HEK293 (cell line): ENCODE measurements at regions not wholly inside any gene's neighbourhood (a gene's known extent, or its start where the extent isn't known, plus 50 kb on each side); places are given as distances from the start of the nearest gene placed in this dataset.

Source experiments
- CTCF ChIA-PET: fragments of 350-600 bp; formaldehyde crosslinking; extraction: SDS; loops from one replicate; lab custom pipeline; 2021; ENCODE audit warnings: antibody characterized with exemption; lab: Yijun Ruan, JAX
- POLR2A ChIA-PET: fragments of 300-600 bp; formaldehyde crosslinking; extraction: SDS; loops from one replicate; lab custom pipeline; 2020; ENCODE audit warnings: antibody characterized with exemption, inconsistent platforms; lab: Yijun Ruan, JAX
- H3K27ac ChIP-seq: fragments of 200-500 bp; sonication (Bioruptor generic); 2 replicates; pipeline ENCODE4 v1.5.1; 2014; ENCODE audit warnings: low read depth, low read length, control low read depth, inconsistent platforms; ENCODE audit errors: extremely low read depth
- H3K36me3 ChIP-seq, 2 experiments: fragments of 200-500 bp in 1 of 2; sonication (Bioruptor generic) in 1 of 2; 1 replicate in 1 of 2; 2 replicates in 1 of 2; pipeline ENCODE4 v1.5.1; 2014 to 2017; ENCODE audit warnings: inconsistent platforms in 2 of 2, low read length in 2 of 2; ENCODE audit not compliant: control insufficient read depth in 2 of 2, insufficient read depth in 1 of 2
- H3K4me1 ChIP-seq: fragments of 200-500 bp; sonication (Bioruptor generic); 2 replicates; pipeline ENCODE4 v1.5.1; 2014; ENCODE audit warnings: mild to moderate bottlenecking, low read length, inconsistent platforms; ENCODE audit not compliant: control insufficient read depth, insufficient read depth
- H3K4me3 ChIP-seq: 2 replicates; pipeline ENCODE4 v1.5.1; 2011; ENCODE audit warnings: low read depth, mild to moderate bottlenecking, control low read depth, low read length, moderate library complexity
- H3K9me3 ChIP-seq: fragments of 200-500 bp; sonication (Bioruptor generic); 2 replicates; pipeline ENCODE4 v1.5.1; 2014; ENCODE audit warnings: low read depth, low read length, inconsistent platforms; ENCODE audit not compliant: control insufficient read depth, insufficient read depth
- GLI4 ChIP-seq: fragments of 450-650 bp; formaldehyde crosslinking; IDR thresholded peaks from 2 replicates; pipeline ENCODE4 v1.5.1; 2016; ENCODE audit warnings: missing biosample characterization, missing genetic modification characterization
- GLIS1 ChIP-seq: fragments of 450-650 bp; formaldehyde crosslinking; IDR thresholded peaks from 2 replicates; pipeline ENCODE4 v1.5.1; 2016; ENCODE audit warnings: missing biosample characterization, missing genetic modification characterization
- KLF16 ChIP-seq: fragments of 450-650 bp; formaldehyde crosslinking; IDR thresholded peaks from 2 replicates; pipeline ENCODE4 v1.5.1; 2017; ENCODE audit warnings: missing biosample characterization, missing genetic modification characterization
- KLF9 ChIP-seq: fragments of 450-650 bp; formaldehyde crosslinking; IDR thresholded peaks from 2 replicates; pipeline ENCODE4 v1.5.1; 2016; ENCODE audit warnings: missing biosample characterization, missing genetic modification characterization, low read depth
- ZBTB20 ChIP-seq: fragments of 450-650 bp; formaldehyde crosslinking; IDR thresholded peaks from 2 replicates; pipeline ENCODE4 v1.5.1; 2016; ENCODE audit warnings: missing biosample characterization, missing genetic modification characterization
- ZFP37 ChIP-seq: fragments of 450-650 bp; formaldehyde crosslinking; IDR thresholded peaks from 2 replicates; pipeline ENCODE4 v1.5.1; 2016; ENCODE audit warnings: missing biosample characterization, missing genetic modification characterization
- ZNF121 ChIP-seq: fragments of 450-650 bp; formaldehyde crosslinking; IDR thresholded peaks from 2 replicates; pipeline ENCODE4 v1.5.1; 2016; ENCODE audit warnings: missing biosample characterization, missing genetic modification characterization
- ZNF169 ChIP-seq: fragments of 450-650 bp; formaldehyde crosslinking; IDR thresholded peaks from 2 replicates; pipeline ENCODE4 v1.5.1; 2016; ENCODE audit warnings: missing biosample characterization, missing genetic modification characterization
- ZNF24 ChIP-seq: fragments of 450-650 bp; formaldehyde crosslinking; IDR thresholded peaks from 2 replicates; pipeline ENCODE4 v1.5.1; 2016; ENCODE audit warnings: missing biosample characterization, missing genetic modification characterization
- ZNF248 ChIP-seq: fragments of 450-650 bp; formaldehyde crosslinking; IDR thresholded peaks from 2 replicates; pipeline ENCODE4 v1.5.1; 2017; ENCODE audit warnings: missing biosample characterization, missing genetic modification characterization
- ZNF274 ChIP-seq, 2 experiments: fragments of 200-500 bp in 1 of 2; fragments of 450-650 bp in 1 of 2; sonication (Bioruptor generic) in 1 of 2; formaldehyde crosslinking in 1 of 2; IDR thresholded peaks; 2 replicates each; pipeline versions ENCODE4 v1.5.1 to v1.6.1; 2014 to 2016; ENCODE audit warnings: borderline replicate concordance in 1 of 2, inconsistent platforms in 1 of 2, low read length in 1 of 2, missing biosample characterization in 1 of 2, missing genetic modification characterization in 1 of 2
- ZNF596 ChIP-seq: fragments of 450-650 bp; IDR thresholded peaks from 2 replicates; pipeline ENCODE4 v1.5.0; 2018; ENCODE audit warnings: missing biosample characterization, mild to moderate bottlenecking, missing genetic modification characterization, moderate library complexity
- TF ChIP-seq, protein P1 (sequence below): fragments of 450-650 bp; formaldehyde crosslinking; IDR thresholded peaks from 2 replicates; pipeline ENCODE4 v1.5.1; 2016; ENCODE audit warnings: missing biosample characterization, missing genetic modification characterization
- TF ChIP-seq, protein P2 (sequence below): fragments of 450-650 bp; IDR thresholded peaks from 2 replicates; pipeline ENCODE4 v1.5.1; 2018; ENCODE audit warnings: missing biosample characterization, missing genetic modification characterization
- TF ChIP-seq, protein P3 (sequence below): fragments of 450-650 bp; formaldehyde crosslinking; IDR thresholded peaks from 2 replicates; pipeline ENCODE4 v1.5.1; 2016; ENCODE audit warnings: missing biosample characterization, missing genetic modification characterization
- TF ChIP-seq, protein P4 (sequence below): fragments of 450-650 bp; formaldehyde crosslinking; IDR thresholded peaks from 2 replicates; pipeline ENCODE4 v1.5.1; 2017; ENCODE audit warnings: missing biosample characterization, missing genetic modification characterization

DNA sequence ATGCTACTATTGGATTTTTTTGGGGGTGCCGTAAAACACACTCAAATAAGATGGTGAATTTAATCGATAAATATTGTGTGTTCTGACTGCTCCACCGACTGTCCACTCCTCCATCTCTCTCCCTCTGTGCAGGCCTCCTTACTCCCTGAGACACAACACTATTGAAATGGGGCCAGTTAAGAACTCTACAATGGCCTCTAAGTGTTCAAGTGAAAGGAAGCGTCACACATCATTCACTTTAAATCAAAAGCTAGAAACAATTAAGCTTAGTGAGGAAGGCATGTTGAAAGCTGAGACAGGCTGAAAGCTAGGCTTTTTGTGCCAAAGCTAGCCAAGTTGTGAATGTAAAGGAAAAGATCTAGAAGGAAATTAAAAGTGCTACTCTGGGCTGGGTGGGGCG is 156.7 kb downstream of the CTTN start:
- Histone ChIP-seq H3K4me3 (no peak overlapping the region), H3K36me3 (no peaks in the 10 kb centered on the region), H3K27ac (no peak overlapping the region), H3K4me1 (no peaks in the 10 kb centered on the region), H3K9me3 (no peaks in the 10 kb centered on the region)
- ChIA-PET POLR2A (no interaction called here), CTCF (no interaction called here)
- TF ChIP-seq KLF16 = no peak
- no peak for TF ChIP-seq ZNF169
- TF ChIP-seq, protein P1, sequence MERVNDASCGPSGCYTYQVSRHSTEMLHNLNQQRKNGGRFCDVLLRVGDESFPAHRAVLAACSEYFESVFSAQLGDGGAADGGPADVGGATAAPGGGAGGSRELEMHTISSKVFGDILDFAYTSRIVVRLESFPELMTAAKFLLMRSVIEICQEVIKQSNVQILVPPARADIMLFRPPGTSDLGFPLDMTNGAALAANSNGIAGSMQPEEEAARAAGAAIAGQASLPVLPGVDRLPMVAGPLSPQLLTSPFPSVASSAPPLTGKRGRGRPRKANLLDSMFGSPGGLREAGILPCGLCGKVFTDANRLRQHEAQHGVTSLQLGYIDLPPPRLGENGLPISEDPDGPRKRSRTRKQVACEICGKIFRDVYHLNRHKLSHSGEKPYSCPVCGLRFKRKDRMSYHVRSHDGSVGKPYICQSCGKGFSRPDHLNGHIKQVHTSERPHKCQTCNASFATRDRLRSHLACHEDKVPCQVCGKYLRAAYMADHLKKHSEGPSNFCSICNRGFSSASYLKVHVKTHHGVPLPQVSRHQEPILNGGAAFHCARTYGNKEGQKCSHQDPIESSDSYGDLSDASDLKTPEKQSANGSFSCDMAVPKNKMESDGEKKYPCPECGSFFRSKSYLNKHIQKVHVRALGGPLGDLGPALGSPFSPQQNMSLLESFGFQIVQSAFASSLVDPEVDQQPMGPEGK (tag by site-specific recombination) = no peak
- TF ChIP-seq, protein P2, sequence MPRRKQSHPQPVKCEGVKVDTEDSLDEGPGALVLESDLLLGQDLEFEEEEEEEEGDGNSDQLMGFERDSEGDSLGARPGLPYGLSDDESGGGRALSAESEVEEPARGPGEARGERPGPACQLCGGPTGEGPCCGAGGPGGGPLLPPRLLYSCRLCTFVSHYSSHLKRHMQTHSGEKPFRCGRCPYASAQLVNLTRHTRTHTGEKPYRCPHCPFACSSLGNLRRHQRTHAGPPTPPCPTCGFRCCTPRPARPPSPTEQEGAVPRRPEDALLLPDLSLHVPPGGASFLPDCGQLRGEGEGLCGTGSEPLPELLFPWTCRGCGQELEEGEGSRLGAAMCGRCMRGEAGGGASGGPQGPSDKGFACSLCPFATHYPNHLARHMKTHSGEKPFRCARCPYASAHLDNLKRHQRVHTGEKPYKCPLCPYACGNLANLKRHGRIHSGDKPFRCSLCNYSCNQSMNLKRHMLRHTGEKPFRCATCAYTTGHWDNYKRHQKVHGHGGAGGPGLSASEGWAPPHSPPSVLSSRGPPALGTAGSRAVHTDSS (tag by site-specific recombination) = no peak
- TF ChIP-seq ZNF274 (IDR thresholded peaks at IDR 0.05; ENCODE audit: low read length) = no peak
- TF ChIP-seq ZNF274 (tag by site-specific recombination; IDR thresholded peaks at IDR 0.05; ENCODE audit: borderline replicate concordance) = no peak
- TF ChIP-seq GLI4 (tag by site-specific recombination) = no peak
- TF ChIP-seq ZBTB20 = no peak
- TF ChIP-seq KLF9 (tag by site-specific recombination) = no peak
- TF ChIP-seq ZNF248 (tag by site-specific recombination) = no peak
- TF ChIP-seq, protein P3, sequence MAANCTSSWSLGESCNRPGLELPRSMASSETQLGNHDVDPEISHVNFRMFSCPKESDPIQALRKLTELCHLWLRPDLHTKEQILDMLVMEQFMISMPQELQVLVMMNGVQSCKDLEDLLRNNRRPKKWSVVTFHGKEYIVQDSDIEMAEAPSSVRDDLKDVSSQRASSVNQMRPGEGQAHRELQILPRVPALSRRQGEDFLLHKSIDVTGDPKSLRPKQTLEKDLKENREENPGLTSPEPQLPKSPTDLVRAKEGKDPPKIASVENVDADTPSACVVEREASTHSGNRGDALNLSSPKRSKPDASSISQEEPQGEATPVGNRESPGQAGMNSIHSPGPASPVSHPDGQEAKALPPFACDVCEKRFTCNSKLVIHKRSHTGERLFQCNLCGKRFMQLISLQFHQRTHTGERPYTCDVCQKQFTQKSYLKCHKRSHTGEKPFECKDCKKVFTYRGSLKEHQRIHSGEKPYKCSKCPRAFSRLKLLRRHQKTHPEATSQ (tag by site-specific recombination) = no peak
- TF ChIP-seq ZFP37 = no peak
- TF ChIP-seq ZNF24 (tag by site-specific recombination) = no peak

DNA sequence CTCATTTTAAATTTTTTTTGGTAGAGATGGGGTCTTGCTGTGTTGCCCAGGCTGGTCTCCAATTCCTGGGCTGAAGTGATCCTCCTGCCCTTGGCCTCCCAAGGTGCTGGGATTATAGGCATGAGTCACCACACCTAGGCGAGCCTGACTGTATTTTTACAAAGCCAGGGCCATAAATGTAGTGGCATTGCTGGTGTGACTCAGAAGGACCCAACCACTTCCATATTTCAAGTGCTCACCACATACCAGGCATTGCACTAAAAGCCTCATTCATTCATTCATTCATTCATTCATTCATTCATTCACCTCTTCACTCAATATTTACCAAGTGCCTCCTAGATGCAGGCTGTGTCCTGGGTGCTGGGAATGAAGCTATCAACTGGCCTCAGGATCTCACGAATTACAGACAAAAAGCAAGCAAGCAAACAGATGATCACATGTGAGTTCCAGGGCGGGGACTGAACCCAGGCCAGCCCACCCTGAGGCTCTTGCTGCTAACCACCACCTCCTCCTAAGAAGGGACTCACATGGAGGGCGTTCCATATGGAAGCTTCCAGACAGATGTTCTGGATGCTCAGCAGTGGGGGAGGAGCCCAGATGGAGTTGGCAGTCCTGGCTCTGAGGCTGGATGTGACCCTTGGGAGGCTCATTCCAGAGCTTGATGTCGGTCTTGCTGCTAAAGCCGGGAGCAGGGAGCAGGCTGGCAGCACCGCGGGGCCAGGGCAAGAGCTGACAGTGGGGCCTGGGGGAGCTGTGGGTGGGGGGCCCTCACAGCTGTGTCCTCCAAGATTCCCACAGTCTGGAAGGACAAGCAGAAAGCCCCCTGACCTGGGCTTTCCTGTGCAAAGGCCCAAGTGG is 158.8 kb downstream of the CTTN start:
- Histone ChIP-seq H3K9me3 (no peaks in the 10 kb centered on the region), H3K36me3 (no peaks in the 10 kb centered on the region), H3K4me3 (no peak overlapping the region), H3K27ac (no peak overlapping the region), H3K4me1 (no peaks in the 10 kb centered on the region)
- peak; percentile 70 for TF ChIP-seq GLIS1 (tag by site-specific recombination)
- no peak for TF ChIP-seq ZNF596 (tag by site-specific recombination)
- peak; percentile 41; the same call in 1 of the 2 replicates for TF ChIP-seq ZNF121 (tag by site-specific recombination)
- TF ChIP-seq ZNF24 (tag by site-specific recombination) = 0 out of 2 replicates have a peak, but pooled peaks have one; percentile 78
- TF ChIP-seq, protein P4, sequence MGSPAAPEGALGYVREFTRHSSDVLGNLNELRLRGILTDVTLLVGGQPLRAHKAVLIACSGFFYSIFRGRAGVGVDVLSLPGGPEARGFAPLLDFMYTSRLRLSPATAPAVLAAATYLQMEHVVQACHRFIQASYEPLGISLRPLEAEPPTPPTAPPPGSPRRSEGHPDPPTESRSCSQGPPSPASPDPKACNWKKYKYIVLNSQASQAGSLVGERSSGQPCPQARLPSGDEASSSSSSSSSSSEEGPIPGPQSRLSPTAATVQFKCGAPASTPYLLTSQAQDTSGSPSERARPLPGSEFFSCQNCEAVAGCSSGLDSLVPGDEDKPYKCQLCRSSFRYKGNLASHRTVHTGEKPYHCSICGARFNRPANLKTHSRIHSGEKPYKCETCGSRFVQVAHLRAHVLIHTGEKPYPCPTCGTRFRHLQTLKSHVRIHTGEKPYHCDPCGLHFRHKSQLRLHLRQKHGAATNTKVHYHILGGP (tag by site-specific recombination) = no peak
- ChIA-PET POLR2A (no interaction called here), CTCF (no interaction called here)
